HL-60 (cell line): ENCODE measurements at regions not wholly inside any gene's neighbourhood (a gene's known extent, or its start where the extent isn't known, plus 50 kb on each side); places are given as distances from the start of the nearest gene placed in this dataset.

Experiments
- DNase-seq, 2 experiments: peaks; one replicate each; pipeline ENCODE4 v3.0.0-alpha.2; 2010 to 2020; ENCODE audit warnings: low read depth in 1 of 2, low spot score in 1 of 2
- H3K27ac ChIP-seq: fragments of 250-450 bp; sonication (Bioruptor Pico); replicated peaks from 2 replicates; pipeline ENCODE4 v1.5.1; 2020; ENCODE audit warnings: mild to moderate bottlenecking, moderate library complexity
- H3K27me3 ChIP-seq: fragments of 250-450 bp; sonication (Bioruptor Pico); 2 replicates; pipeline ENCODE4 v1.5.1; 2021; ENCODE audit warnings: mild to moderate bottlenecking, moderate library complexity; ENCODE audit not compliant: insufficient read depth, poor library complexity, severe bottlenecking
- H3K4me3 ChIP-seq: replicated peaks from 2 replicates; pipeline ENCODE4 v1.5.1; 2011; ENCODE audit warnings: mild to moderate bottlenecking, control low read depth, low read length; ENCODE audit not compliant: insufficient read depth
- CTCF ChIP-seq: IDR thresholded peaks from one replicate; pipeline ENCODE4 v1.5.1; 2011; ENCODE audit warnings: low read length, control low read depth, inconsistent platforms; ENCODE audit not compliant: insufficient read depth
- GABPA ChIP-seq: IDR thresholded peaks from 2 replicates; pipeline ENCODE4 v1.6.1; 2012; ENCODE audit warnings: low read depth
- POLR2AphosphoS5 ChIP-seq: IDR thresholded peaks from 2 replicates; pipeline ENCODE4 v1.6.1; 2012; ENCODE audit warnings: low read depth
- REST ChIP-seq: IDR thresholded peaks from 2 replicates; pipeline ENCODE4 v1.6.1; 2012; ENCODE audit warnings: low read depth; ENCODE audit not compliant: insufficient replicate concordance
- SPI1 ChIP-seq: IDR thresholded peaks from 2 replicates; pipeline ENCODE4 v1.6.1; 2012; ENCODE audit warnings: low read depth, mild to moderate bottlenecking, borderline replicate concordance

GRCh38 chr6:66605971-66606370, 898.9 kb upstream of the EYS start:
- H3K27ac ChIP-seq, result no peak overlapping the region
- TF ChIP-seq SPI1, result no peak
- TF ChIP-seq POLR2AphosphoS5, result no peak
- TF ChIP-seq CTCF, result no peak
- TF ChIP-seq GABPA, result no peak
- TF ChIP-seq REST, result no peak
- H3K4me3 ChIP-seq, result no peak overlapping the region
- H3K27me3 ChIP-seq, result no peaks in the 10 kb centered on the region
- no peak for DNase-seq

- Histone ChIP-seq H3K4me3 (no peak overlapping the region), H3K27ac (no peak overlapping the region), H3K27me3 (no peaks in the 10 kb centered on the region)
- TF ChIP-seq SPI1 (no peak), CTCF (no peak), REST (no peak), GABPA (no peak), POLR2AphosphoS5 (no peak)
- DNase-seq, result no peak
Measured at GRCh38 chr6:66605011-66605410, 898.0 kb upstream of the EYS start.

- Histone ChIP-seq H3K27ac (no peak overlapping the region), H3K27me3 (no peaks in the 10 kb centered on the region), H3K4me3 (no peak overlapping the region)
- DNase-seq, result no peak
- TF ChIP-seq POLR2AphosphoS5 (no peak), CTCF (no peak), SPI1 (no peak), GABPA (no peak), REST (no peak)
Measured at GRCh38 chr6:66599541-66599940, 892.5 kb upstream of the EYS start.
